C4-2B (cell line): ENCODE measurements at regions not wholly inside any gene's neighbourhood (a gene's known extent, or its start where the extent isn't known, plus 50 kb on each side); places are given as distances from the start of the nearest gene placed in this dataset.

Experiments
- ZFX ChIP-seq: fragments of 450-650 bp; IDR thresholded peaks from 2 replicates; pipeline ENCODE4 v1.6.1; 2017
- TF ChIP-seq, protein P1 (sequence below): fragments of 450-650 bp; conservative IDR thresholded peaks from 2 replicates; pipeline ENCODE4 v1.5.1; 2017; ENCODE audit warnings: mild to moderate bottlenecking

- TF ChIP-seq, protein P1, sequence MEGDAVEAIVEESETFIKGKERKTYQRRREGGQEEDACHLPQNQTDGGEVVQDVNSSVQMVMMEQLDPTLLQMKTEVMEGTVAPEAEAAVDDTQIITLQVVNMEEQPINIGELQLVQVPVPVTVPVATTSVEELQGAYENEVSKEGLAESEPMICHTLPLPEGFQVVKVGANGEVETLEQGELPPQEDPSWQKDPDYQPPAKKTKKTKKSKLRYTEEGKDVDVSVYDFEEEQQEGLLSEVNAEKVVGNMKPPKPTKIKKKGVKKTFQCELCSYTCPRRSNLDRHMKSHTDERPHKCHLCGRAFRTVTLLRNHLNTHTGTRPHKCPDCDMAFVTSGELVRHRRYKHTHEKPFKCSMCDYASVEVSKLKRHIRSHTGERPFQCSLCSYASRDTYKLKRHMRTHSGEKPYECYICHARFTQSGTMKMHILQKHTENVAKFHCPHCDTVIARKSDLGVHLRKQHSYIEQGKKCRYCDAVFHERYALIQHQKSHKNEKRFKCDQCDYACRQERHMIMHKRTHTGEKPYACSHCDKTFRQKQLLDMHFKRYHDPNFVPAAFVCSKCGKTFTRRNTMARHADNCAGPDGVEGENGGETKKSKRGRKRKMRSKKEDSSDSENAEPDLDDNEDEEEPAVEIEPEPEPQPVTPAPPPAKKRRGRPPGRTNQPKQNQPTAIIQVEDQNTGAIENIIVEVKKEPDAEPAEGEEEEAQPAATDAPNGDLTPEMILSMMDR = no peak
- no peak for TF ChIP-seq ZFX
These were observed 162.5 kb upstream of the GAS1 start for GRCh38 chr9:87109851-87110250.
